CD14-positive monocyte (primary cell): ENCODE measurements at regions not wholly inside any gene's neighbourhood (a gene's known extent, or its start where the extent isn't known, plus 50 kb on each side); places are given as distances from the start of the nearest gene placed in this dataset.
"Not testable (repeated sequence)": the region's sequence is repeated elsewhere in the genome, so short reads cannot be mapped to it uniquely, and the experiment has no call there.

Experiments used
- DNase-seq, 3 donors: peaks; one replicate each; pipeline ENCODE4 v3.0.0-alpha.2; 2011 to 2022
- H2AFZ ChIP-seq: 2 replicates; pipeline ENCODE4 v1.6.0; 2012; ENCODE audit warnings: mild to moderate bottlenecking, low read depth, low read length, inconsistent platforms; ENCODE audit not compliant: insufficient read depth, poor library complexity, severe bottlenecking
- H3K27ac ChIP-seq, 2 donors: 1 replicate in 1 of 2; 2 replicates in 1 of 2; pipeline ENCODE4 v1.5.1; 2012 to 2013; ENCODE audit warnings: low read length in 2 of 2, control low read depth in 1 of 2, inconsistent platforms in 1 of 2, low read depth in 1 of 2, mild to moderate bottlenecking in 1 of 2
- H3K27me3 ChIP-seq, 2 donors: one replicate each; pipeline versions ENCODE4 v1.6.0 to v1.6.1; 2011 to 2013; ENCODE audit warnings: low read length in 2 of 2; ENCODE audit not compliant: control insufficient read depth in 2 of 2, insufficient read depth in 2 of 2
- H3K36me3 ChIP-seq, 2 donors: replicated peaks in 1 of 2; 1 replicate in 1 of 2; 2 replicates in 1 of 2; pipeline versions ENCODE4 v1.5.1 to v1.6.1; 2012 to 2013; ENCODE audit warnings: low read length in 2 of 2, control low read depth in 1 of 2, inconsistent platforms in 1 of 2, mild to moderate bottlenecking in 1 of 2; ENCODE audit not compliant: insufficient read depth in 2 of 2, control insufficient read depth in 1 of 2
- H3K4me1 ChIP-seq, 2 donors: 1 replicate in 1 of 2; 2 replicates in 1 of 2; pipeline versions ENCODE4 v1.5.1 to v1.6.1; 2012 to 2013; ENCODE audit warnings: low read length in 2 of 2, control low read depth in 1 of 2, inconsistent platforms in 1 of 2, mild to moderate bottlenecking in 1 of 2, moderate library complexity in 1 of 2; ENCODE audit not compliant: insufficient read depth in 2 of 2, control insufficient read depth in 1 of 2
- H3K4me2 ChIP-seq: replicated peaks from 2 replicates; pipeline ENCODE3; 2012; ENCODE audit warnings: low read length, moderate library complexity, mild to moderate bottlenecking; ENCODE audit not compliant: poor library complexity, severe bottlenecking; ENCODE audit errors: extremely low read depth
- H3K4me3 ChIP-seq, 3 experiments: fragments of 200-600 bp in 1 of 3; sonication (generic) in 1 of 3; replicated peaks in 1 of 3; 1 replicate in 2 of 3; 2 replicates in 1 of 3; pipeline ENCODE4 v1.5.1; 2011 to 2013; ENCODE audit warnings: low read length in 3 of 3, mild to moderate bottlenecking in 3 of 3, control low read depth in 2 of 3, low read depth in 2 of 3, inconsistent platforms in 1 of 3, moderate library complexity in 1 of 3
- H3K79me2 ChIP-seq: 2 replicates; pipeline ENCODE4 v1.6.0; 2012; ENCODE audit warnings: mild to moderate bottlenecking, control low read depth, inconsistent platforms, low read length, moderate library complexity; ENCODE audit not compliant: insufficient read depth
- H3K9ac ChIP-seq: 2 replicates; pipeline ENCODE4 v1.6.0; 2017; ENCODE audit warnings: low read length, mild to moderate bottlenecking; ENCODE audit not compliant: insufficient read depth, poor library complexity, severe bottlenecking
- H3K9me3 ChIP-seq, 2 donors: replicated peaks in 1 of 2; 1 replicate in 1 of 2; 2 replicates in 1 of 2; pipeline versions ENCODE4 v1.5.1 to v1.6.1; 2012 to 2013; ENCODE audit warnings: low read length in 2 of 2, control low read depth in 1 of 2; ENCODE audit not compliant: control insufficient read depth in 1 of 2, insufficient read depth in 1 of 2
- H4K20me1 ChIP-seq: 2 replicates; pipeline ENCODE4 v1.6.0; 2012; ENCODE audit warnings: mild to moderate bottlenecking, low read length, control low read depth, moderate library complexity; ENCODE audit not compliant: insufficient read depth
- H3K27ac Mint-ChIP-seq, 7 donors: one replicate each; pipeline ENCODE4 v1.8.0; 2020; ENCODE audit warnings: mild to moderate bottlenecking in 7 of 7, mixed read lengths in 7 of 7, moderate library complexity in 6 of 7, inconsistent platforms in 2 of 7
- H3K27me3 Mint-ChIP-seq, 3 donors: one replicate each; pipeline ENCODE4 v1.8.0; 2021 to 2022; ENCODE audit warnings: low read depth in 3 of 3, mild to moderate bottlenecking in 3 of 3, mixed read lengths in 3 of 3, moderate library complexity in 3 of 3, inconsistent platforms in 1 of 3
- H3K36me3 Mint-ChIP-seq, 2 donors: one replicate each; pipeline ENCODE4 v1.8.0; 2020; ENCODE audit warnings: mixed read lengths in 2 of 2, inconsistent platforms in 1 of 2, mild to moderate bottlenecking in 1 of 2
- H3K4me1 Mint-ChIP-seq: one replicate; pipeline ENCODE4 v1.8.0; 2020; ENCODE audit warnings: mild to moderate bottlenecking, mixed read lengths
- H3K4me3 Mint-ChIP-seq, 2 donors: one replicate each; pipeline ENCODE4 v1.8.0; 2020; ENCODE audit warnings: mild to moderate bottlenecking in 2 of 2, mixed read lengths in 2 of 2, moderate library complexity in 1 of 2
- H3K9me3 Mint-ChIP-seq, 7 donors: one replicate each; pipeline ENCODE4 v1.8.0; 2020 to 2022; ENCODE audit warnings: mixed read lengths in 7 of 7, mild to moderate bottlenecking in 6 of 7, moderate library complexity in 6 of 7, inconsistent platforms in 2 of 7
- WGBS: methylation state at CpG from one replicate; pipeline ENCODE4 v1.1.5; 2013; ENCODE audit warnings: missing lambda C conversion rate; ENCODE audit not compliant: insufficient coverage; 5-methylcytosine and 5-hydroxymethylcytosine counted together
- intact Hi-C, 2 donors: fragments of 100-400 bp; cut with micrococcal nuclease; formaldehyde crosslinking; loops; one replicate each; pipeline versions ENCODE4 v1.15.0 to v1.15.1; 2023
- TF ChIP-seq, protein P1 (sequence below): fragments of 200-600 bp; IDR thresholded peaks from one replicate; pipeline ENCODE4 v1.8.0; 2022; ENCODE audit warnings: antibody characterized with exemption, mild to moderate bottlenecking

- WGBS = 51% methylated on average over 82 of the region's 86 CpGs
- Histone ChIP-seq H3K27ac (no peak overlapping the region), H4K20me1 (no peaks in the 10 kb centered on the region), H3K4me2 (peak overlapping the region; percentile 7), H3K27me3 (peaks cover 10 to 41% of the 10 kb centered on the region in 2 donors), H3K9me3 (peaks cover 6 to 9% of the 10 kb centered on the region in 2 donors), H2AFZ (peak overlapping the region; percentile 29), H3K79me2 (no peaks in the 10 kb centered on the region), H3K4me3 (no peak overlapping the region), H3K9ac (no peak overlapping the region), H3K4me1 (no peaks in the 10 kb centered on the region), H3K36me3 (no peaks in the 10 kb centered on the region)
- no peak overlapping the region for H3K27ac Mint-ChIP-seq
- DNase-seq = no peak
- TF ChIP-seq, protein P1, sequence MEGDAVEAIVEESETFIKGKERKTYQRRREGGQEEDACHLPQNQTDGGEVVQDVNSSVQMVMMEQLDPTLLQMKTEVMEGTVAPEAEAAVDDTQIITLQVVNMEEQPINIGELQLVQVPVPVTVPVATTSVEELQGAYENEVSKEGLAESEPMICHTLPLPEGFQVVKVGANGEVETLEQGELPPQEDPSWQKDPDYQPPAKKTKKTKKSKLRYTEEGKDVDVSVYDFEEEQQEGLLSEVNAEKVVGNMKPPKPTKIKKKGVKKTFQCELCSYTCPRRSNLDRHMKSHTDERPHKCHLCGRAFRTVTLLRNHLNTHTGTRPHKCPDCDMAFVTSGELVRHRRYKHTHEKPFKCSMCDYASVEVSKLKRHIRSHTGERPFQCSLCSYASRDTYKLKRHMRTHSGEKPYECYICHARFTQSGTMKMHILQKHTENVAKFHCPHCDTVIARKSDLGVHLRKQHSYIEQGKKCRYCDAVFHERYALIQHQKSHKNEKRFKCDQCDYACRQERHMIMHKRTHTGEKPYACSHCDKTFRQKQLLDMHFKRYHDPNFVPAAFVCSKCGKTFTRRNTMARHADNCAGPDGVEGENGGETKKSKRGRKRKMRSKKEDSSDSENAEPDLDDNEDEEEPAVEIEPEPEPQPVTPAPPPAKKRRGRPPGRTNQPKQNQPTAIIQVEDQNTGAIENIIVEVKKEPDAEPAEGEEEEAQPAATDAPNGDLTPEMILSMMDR = no peak
- intact Hi-C loops = no loop called here
- H3K4me3 Mint-ChIP-seq = peak overlapping the region in 1 of 2 donors; percentile 80
- peaks cover 0 to 13% (median 7%) of the 10 kb centered on the region in 7 donors for H3K9me3 Mint-ChIP-seq
- H3K36me3 Mint-ChIP-seq = peaks cover 0 to 2% of the 10 kb centered on the region in 2 donors
- H3K27me3 Mint-ChIP-seq = peaks cover 38 to 55% (median 38%) of the 10 kb centered on the region in 3 donors
- peaks cover 8% of the 10 kb centered on the region for H3K4me1 Mint-ChIP-seq
Measured at GRCh38 chr7:66505531-66506451, 122.9 kb upstream of the KCTD7 start.

GRCh38 chr7:66506703-66507102, 122.0 kb upstream of the KCTD7 start:
- H2AFZ ChIP-seq, H3K27ac Mint-ChIP-seq, intact Hi-C loops: not testable (repeated sequence)

More at GRCh38 chr7:66506703-66507102, 122.0 kb upstream of the KCTD7 start:
- H3K9me3 ChIP-seq, H3K4me1 ChIP-seq, H4K20me1 ChIP-seq, H3K79me2 ChIP-seq, H3K4me2 ChIP-seq, H3K9ac ChIP-seq, H3K27ac ChIP-seq, H3K4me1 Mint-ChIP-seq, H3K36me3 ChIP-seq, H3K36me3 Mint-ChIP-seq, DNase-seq, H3K4me3 ChIP-seq: not testable (repeated sequence)
- Mint-ChIP-seq H3K9me3 (peaks cover 0 to 13% (median 7%) of the 10 kb centered on the region in 7 donors), H3K27me3 (peaks cover 40 to 58% (median 42%) of the 10 kb centered on the region in 3 donors), H3K4me3 (peak overlapping the region in 1 of 2 donors; percentile 79)
- peaks cover 10 to 41% of the 10 kb centered on the region in 2 donors for H3K27me3 ChIP-seq
- 62% methylated on average over 5 of the region's 10 CpGs for WGBS
